GM18498 (cell line): ENCODE measurements at regions not wholly inside any gene's neighbourhood (a gene's known extent, or its start where the extent isn't known, plus 50 kb on each side); places are given as distances from the start of the nearest gene placed in this dataset.
A peak's percentile ranks its signal among the peaks of the same experiment; 100 is the strongest.

Experiments used
- ATAC-seq: cut with Tn5 transposase; IDR thresholded peaks from one replicate; pipeline ENCODE4 v1.9.1; 2021; ENCODE audit warnings: mild to moderate bottlenecking, moderate library complexity; ENCODE audit not compliant: unreplicated experiment

- ATAC-seq: no peak
These were observed 196.9 kb upstream of the PLET1 start for GRCh38 chr11:112457532-112457931.

DNA sequence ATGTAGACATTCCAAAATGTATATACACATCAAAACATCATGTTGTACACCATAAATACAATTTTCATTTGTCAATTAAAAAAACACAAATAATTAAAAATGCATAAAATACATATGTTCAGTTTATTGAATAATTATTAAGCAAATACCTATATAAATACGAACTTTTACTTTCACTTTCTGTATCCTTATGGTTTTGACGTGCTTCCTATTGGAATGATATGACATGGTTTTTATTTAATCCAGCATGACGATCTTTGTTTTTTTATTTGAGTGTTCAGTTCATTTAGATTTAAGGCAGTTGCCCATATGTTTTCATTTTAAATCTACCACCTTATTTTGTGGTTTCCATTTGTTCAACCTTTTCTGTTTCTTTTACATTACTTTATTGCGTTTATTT, 198.3 kb upstream of the PLET1 start:
- ATAC-seq: no peak

- ATAC-seq: no peak
These were observed 199.5 kb upstream of the PLET1 start for GRCh38 chr11:112460141-112460540.

- ATAC-seq: no peak
These were observed 204.3 kb upstream of the PLET1 start for GRCh38 chr11:112464949-112465348.

GRCh38 chr11:112465433-112466024, 204.9 kb upstream of the PLET1 start:
- ATAC-seq: no peak

DNA sequence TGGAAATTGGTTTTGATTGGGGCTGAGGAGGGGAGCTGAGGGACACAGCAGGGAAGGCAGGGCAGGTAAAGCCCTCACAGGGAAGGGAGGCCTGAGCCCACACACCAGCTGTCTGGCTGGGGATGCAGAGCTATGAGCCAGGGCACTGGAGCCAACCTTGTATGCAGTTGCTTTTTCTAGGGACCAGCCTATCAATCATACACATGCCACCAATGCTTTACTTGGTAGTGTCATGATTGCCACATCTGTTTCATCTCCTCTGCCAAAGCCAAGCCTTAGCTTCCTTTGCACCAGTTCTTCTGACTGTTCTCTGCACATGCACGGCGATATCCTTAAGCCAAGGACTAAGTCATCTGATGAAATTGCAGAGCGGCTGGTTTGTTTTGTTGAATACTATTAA, 207.1 kb upstream of the PLET1 start:
- no peak for ATAC-seq

DNA sequence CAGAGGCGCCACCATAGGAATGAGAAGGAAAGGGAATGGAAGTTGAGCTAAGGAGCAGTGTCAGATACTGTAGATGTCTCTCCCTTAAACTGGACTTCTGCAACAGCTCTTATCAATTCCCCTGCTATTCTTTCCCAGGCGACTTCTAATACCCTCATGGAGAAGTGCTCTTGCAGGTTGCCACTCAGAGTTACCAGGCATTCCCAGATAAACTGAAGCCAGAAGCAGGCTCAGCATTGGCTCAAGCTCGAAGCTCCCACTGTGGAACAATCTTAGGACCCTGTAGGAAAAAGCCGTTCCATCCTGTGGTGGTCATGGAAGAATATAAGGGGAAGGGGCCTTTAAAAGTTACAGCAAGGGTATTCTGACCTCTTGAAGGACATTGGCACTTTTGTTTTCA, 208.7 kb upstream of the PLET1 start:
- ATAC-seq: no peak

DNA sequence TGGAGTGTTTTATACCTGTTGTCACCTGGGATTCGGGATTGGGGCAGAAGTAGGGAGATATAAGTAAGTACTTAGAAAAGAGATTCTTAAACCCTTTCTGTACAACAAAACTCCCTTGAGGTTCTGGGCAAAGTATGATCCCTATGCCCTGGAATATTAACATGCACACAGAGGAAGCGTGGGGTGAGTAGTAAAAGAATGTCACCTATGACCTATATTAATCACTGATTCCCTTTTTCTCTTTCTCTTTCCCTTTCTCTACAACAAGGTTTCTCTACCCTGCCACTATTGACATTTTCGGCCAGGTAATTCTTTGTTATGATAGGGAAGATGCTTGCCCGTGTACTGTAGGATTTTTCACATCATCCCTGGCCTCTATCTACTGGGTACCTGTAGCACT, 209.7 kb upstream of the PLET1 start:
- ATAC-seq: no peak

- ATAC-seq: no peak
These were observed 211.1 kb upstream of the PLET1 start for GRCh38 chr11:112471731-112472130.

DNA sequence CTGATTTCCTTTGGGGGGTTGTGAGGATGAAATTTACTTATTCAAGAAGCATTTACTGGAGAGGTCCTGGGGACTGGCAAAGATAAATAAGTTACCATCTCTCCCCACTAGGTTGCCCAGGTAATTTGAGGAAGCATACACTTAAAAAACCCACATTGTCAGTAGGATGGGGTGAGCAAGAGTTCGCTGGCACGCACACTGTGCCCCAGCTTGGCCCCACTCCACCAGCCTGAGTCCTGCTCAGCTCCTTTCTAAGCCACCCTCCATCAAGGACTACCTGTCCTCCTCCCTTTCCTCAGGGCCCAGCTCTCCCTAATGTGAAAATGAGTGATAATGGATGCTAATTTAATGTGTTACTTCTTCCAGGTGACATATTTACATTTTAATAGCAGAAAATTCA, 216.5 kb upstream of the PLET1 start:
- ATAC-seq: no peak

GRCh38 chr11:112477581-112478317, 217.1 kb upstream of the PLET1 start:
- no peak for ATAC-seq

DNA sequence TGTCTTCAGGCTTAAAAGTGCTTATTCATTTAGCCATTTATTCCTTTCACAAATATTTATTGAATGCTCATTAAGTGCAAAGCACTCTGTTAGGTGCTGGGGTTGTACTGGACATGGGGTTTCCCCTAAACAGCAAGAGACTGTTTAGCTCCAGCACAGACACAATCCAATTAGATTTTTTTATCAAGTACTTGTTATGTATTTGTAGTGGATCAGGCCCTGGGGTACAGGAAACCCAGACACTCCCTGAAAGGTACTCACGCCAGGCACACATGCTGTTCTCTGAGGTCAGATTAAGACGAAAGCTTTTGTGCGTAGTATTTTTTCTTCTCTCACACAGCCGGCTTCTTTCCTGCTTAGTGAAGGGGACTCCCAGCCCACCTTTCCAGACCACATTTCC, 218.1 kb upstream of the PLET1 start:
- ATAC-seq: no peak

DNA sequence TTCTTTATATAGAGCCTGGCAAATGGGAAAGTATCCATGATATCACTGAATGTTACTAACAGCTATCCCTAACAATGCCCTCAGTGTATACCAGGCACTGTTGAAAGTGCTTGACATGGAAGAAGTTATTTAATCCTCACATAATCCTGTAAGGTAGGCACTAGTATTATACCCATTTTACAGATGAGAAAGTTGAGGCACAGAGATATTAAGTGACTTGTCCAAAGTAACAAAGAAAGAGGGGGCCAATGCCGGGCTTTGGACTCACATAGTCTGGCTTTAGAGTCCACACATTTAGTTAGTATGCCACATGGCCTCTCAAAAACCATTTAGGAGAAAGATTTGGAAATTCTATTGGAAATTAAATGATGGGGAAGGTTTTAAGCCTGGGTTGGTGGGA, 220.8 kb upstream of the PLET1 start:
- ATAC-seq: no peak

DNA sequence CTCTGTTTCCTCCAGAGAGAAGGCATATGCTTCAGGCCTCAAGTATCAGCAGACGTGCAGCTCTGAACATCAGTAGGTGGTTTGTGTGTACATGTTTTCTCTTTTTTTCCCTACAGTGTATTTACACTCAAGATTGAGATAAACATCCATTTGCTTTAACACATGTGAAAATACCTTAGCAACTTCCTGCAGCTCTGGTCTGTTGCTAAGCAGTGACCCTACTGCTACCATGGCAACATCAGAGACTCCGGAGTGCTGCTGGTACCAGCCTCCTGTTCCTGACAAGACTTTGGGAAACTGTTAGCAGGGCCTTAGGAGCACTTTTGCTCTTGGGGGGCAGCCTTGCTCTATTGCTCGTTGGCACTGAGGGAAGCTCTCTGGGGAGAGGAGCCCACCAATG, 221.2 kb upstream of the PLET1 start:
- ATAC-seq: no peak

DNA sequence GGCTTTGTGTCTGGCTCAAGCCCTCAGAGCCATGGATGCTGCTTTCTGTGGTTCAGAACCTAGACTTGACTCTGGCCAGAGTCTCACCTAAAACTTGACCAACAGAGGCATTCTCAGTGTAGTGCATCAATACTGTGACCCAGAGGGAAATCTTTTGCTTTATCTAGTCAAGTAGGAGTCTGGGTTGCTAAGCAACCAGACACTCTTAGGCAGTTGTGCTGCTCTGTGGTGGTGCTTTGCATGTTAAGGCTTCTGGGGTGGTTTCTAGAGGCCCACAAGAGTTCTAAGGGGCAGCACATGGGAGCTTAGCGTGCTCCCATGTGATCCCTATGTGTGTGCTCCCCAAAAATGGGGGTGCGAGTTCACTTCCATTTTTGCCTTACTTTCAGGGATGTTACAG, 224.6 kb upstream of the PLET1 start:
- peak; percentile 56 for ATAC-seq

DNA sequence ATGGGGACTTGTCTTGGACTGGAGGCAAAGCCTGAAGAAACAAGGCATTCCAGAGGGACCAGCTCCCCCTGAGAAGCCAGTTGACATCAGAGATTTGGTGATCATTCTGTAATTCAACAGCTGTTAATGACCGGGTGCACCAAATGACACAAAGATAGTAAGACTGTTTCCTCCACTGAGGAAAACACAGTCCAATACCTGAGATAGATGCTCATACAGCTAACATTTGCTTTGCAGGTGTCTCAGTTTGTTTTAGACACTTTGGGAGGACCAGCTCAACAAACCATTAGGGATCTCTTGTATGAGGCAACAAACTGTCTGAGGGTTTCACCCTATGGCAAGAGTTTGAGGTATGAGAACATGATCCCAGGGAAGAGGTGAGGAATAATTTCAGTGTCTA, 237.2 kb upstream of the PLET1 start:
- ATAC-seq: no peak

- no peak for ATAC-seq
These were observed 238.0 kb upstream of the PLET1 start for GRCh38 chr11:112498701-112499100.

DNA sequence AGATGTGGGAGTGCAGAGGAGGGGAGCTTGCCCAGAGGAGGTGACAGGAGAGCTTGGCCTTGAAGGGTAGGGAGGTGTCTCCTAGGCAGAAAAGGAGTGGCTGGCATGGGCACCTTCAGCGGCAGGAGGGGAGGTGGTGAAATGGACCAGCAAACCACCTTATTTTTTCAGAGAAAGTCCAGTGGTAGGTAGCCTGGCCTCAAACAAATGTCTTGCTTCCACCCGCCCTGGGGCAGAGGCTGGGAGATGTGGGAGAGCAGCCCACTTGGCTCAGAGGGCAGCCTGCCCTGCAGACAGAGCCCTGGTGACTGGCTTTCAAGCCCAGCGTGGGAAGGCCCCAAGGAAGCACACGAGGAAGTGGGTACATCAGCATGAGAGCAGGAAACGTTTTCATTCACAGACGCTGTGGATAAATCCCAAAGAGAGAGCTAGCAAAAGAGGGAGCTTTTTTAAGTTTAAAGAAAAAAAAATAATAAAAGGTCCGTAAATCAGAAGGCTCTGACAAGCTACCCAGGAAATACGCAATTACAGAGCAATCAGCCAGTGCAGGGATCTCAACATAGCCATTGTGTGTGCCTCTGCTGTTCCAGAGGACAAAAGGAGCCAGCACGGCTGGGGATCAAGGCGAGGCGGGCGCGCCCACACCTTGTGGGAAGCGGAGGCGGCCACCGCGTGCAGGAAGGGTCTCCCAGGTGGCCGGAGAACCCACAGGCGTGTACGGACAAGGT, 238.7 kb upstream of the PLET1 start:
- no peak for ATAC-seq

DNA sequence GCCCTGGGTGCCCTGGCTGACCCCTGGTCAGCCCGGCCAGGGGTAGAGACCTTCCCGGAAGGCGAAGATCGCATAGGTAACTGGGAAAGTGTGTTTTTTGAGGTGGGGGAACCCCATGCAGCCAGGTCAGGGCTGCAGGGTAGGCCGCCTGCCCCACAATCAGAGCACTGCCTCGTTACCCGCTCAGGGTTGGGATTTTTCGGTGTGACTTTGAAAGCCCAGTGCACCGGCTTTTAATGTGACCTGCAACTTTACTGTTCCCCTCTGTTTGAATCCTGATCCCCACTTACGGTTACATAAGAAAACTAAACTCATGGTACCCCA, 239.2 kb upstream of the PLET1 start:
- no peak for ATAC-seq

- ATAC-seq: no peak
These were observed 242.8 kb upstream of the PLET1 start for GRCh38 chr11:112503410-112503809.

GRCh38 chr11:112504056-112504455, 243.4 kb upstream of the PLET1 start:
- no peak for ATAC-seq

DNA sequence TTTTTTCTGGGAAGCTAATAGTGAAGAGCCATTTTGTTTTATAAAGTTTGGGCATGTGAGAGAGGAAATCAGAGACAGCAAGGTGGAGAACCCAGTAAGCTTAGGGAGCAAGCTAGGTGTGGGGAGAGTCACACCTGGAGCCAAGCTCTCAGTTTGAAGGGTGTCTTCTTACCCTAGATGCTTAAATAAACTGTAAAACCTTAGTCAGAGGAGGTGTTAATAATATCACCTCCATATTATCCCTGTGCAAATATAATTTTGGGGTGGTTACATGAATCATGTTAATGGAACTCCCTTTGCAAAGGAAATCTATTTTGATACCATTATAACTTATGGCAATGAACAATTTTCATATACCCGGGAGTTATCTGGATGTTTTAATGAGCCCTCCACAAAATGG, 246.2 kb upstream of the PLET1 start:
- ATAC-seq: no peak
